ENCODE measurements at regions not wholly inside any gene's neighbourhood (a gene's known extent, or its start where the extent isn't known, plus 50 kb on each side); places are given as distances from the start of the nearest gene placed in this dataset.

DNA sequence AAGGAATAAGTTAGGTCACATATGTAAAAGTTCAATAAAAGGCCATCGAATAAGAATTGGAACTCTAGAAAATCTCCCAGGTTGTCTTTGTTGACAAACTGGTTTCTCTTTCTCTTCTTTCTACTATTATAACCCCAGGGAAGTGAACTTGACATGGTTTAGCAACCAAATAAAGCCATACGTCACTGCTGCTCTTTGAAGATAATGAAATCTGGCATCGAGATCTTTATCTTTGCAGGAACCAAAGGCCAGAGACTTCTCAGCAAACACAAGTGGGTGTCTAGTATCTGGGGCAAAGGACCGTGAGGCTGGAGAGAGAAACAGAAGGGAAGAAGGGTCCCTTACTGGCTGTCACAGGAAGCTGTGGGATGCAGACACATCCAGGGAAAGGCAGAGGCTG lies 286.7 kb upstream of the CDYL start:
- Histone ChIP-seq H3K9me2 (ENCODE audit: insufficient read depth) (0 out of 2 replicates have a peak, but pooled peaks cover 2% of the 10 kb centered on the region), H3K4me3 (no peak overlapping the region), H3K27me3 (ENCODE audit: insufficient read depth) (no peaks in the 10 kb centered on the region), H3K27ac (ENCODE audit: low read depth) (no peak overlapping the region), H3K36me3 (ENCODE audit: insufficient read depth) (peaks cover 8% of the 10 kb centered on the region; the same call in 1 of the 2 replicates), H3K79me2 (replicated peaks; ENCODE audit: insufficient read depth) (no peaks in the 10 kb centered on the region), H3F3A (replicated peaks; ENCODE audit: low read depth) (no peaks in the 10 kb centered on the region), H2AFZ (no peak overlapping the region), H3K4me2 (no peak overlapping the region), H3K4me1 (ENCODE audit: insufficient read depth) (peaks cover 5% of the 10 kb centered on the region; the same call in 1 of the 2 replicates), H4K20me1 (replicated peaks; ENCODE audit: insufficient read depth) (no peaks in the 10 kb centered on the region)
- no peak for ATAC-seq
- Mint-ChIP-seq H3K4me3 (no peak overlapping the region), H3K36me3 (ENCODE audit: low read depth) (peaks cover 52% of the 10 kb centered on the region), H3K27me3 (ENCODE audit: insufficient read depth, low read depth, poor library complexity) (peaks cover 5% of the 10 kb centered on the region), H3K9me3 (peaks cover 57% of the 10 kb centered on the region), H3K27ac (no peak overlapping the region), H3K4me1 (peaks cover 3% of the 10 kb centered on the region; the same call in 2 of the 3 replicates)
- no peak for DNase-seq (ENCODE audit: low spot score)
- TF ChIP-seq ZNF114 (CRISPR knock-in tag; IDR thresholded peaks at IDR 0.05), result no peak
- no peak for TF ChIP-seq ZNF331 (CRISPR knock-in tag; IDR thresholded peaks at IDR 0.05; ENCODE audit: low read depth)
- TF ChIP-seq, protein P1, sequence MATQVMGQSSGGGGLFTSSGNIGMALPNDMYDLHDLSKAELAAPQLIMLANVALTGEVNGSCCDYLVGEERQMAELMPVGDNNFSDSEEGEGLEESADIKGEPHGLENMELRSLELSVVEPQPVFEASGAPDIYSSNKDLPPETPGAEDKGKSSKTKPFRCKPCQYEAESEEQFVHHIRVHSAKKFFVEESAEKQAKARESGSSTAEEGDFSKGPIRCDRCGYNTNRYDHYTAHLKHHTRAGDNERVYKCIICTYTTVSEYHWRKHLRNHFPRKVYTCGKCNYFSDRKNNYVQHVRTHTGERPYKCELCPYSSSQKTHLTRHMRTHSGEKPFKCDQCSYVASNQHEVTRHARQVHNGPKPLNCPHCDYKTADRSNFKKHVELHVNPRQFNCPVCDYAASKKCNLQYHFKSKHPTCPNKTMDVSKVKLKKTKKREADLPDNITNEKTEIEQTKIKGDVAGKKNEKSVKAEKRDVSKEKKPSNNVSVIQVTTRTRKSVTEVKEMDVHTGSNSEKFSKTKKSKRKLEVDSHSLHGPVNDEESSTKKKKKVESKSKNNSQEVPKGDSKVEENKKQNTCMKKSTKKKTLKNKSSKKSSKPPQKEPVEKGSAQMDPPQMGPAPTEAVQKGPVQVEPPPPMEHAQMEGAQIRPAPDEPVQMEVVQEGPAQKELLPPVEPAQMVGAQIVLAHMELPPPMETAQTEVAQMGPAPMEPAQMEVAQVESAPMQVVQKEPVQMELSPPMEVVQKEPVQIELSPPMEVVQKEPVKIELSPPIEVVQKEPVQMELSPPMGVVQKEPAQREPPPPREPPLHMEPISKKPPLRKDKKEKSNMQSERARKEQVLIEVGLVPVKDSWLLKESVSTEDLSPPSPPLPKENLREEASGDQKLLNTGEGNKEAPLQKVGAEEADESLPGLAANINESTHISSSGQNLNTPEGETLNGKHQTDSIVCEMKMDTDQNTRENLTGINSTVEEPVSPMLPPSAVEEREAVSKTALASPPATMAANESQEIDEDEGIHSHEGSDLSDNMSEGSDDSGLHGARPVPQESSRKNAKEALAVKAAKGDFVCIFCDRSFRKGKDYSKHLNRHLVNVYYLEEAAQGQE (IDR thresholded peaks at IDR 0.05; ENCODE audit: unreplicated experiment), result no peak
- TF ChIP-seq EZH2phosphoT487 (IDR thresholded peaks at IDR 0.05; ENCODE audit: unreplicated experiment), result no peak
- TF ChIP-seq POLR2AphosphoS5 (IDR thresholded peaks at IDR 0.05; ENCODE audit: low read depth), result no peak
- no peak for TF ChIP-seq STAT1 (IDR thresholded peaks at IDR 0.05; ENCODE audit: unreplicated experiment)
- TF ChIP-seq CREB1 (CRISPR knock-in tag; IDR thresholded peaks at IDR 0.05; ENCODE audit: low read depth), result no peak
- TF ChIP-seq, protein P2, sequence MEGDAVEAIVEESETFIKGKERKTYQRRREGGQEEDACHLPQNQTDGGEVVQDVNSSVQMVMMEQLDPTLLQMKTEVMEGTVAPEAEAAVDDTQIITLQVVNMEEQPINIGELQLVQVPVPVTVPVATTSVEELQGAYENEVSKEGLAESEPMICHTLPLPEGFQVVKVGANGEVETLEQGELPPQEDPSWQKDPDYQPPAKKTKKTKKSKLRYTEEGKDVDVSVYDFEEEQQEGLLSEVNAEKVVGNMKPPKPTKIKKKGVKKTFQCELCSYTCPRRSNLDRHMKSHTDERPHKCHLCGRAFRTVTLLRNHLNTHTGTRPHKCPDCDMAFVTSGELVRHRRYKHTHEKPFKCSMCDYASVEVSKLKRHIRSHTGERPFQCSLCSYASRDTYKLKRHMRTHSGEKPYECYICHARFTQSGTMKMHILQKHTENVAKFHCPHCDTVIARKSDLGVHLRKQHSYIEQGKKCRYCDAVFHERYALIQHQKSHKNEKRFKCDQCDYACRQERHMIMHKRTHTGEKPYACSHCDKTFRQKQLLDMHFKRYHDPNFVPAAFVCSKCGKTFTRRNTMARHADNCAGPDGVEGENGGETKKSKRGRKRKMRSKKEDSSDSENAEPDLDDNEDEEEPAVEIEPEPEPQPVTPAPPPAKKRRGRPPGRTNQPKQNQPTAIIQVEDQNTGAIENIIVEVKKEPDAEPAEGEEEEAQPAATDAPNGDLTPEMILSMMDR (conservative IDR thresholded peaks at IDR 0.05; ENCODE audit: low read depth in 2 of 2), result no peak
- TF ChIP-seq, protein P3, sequence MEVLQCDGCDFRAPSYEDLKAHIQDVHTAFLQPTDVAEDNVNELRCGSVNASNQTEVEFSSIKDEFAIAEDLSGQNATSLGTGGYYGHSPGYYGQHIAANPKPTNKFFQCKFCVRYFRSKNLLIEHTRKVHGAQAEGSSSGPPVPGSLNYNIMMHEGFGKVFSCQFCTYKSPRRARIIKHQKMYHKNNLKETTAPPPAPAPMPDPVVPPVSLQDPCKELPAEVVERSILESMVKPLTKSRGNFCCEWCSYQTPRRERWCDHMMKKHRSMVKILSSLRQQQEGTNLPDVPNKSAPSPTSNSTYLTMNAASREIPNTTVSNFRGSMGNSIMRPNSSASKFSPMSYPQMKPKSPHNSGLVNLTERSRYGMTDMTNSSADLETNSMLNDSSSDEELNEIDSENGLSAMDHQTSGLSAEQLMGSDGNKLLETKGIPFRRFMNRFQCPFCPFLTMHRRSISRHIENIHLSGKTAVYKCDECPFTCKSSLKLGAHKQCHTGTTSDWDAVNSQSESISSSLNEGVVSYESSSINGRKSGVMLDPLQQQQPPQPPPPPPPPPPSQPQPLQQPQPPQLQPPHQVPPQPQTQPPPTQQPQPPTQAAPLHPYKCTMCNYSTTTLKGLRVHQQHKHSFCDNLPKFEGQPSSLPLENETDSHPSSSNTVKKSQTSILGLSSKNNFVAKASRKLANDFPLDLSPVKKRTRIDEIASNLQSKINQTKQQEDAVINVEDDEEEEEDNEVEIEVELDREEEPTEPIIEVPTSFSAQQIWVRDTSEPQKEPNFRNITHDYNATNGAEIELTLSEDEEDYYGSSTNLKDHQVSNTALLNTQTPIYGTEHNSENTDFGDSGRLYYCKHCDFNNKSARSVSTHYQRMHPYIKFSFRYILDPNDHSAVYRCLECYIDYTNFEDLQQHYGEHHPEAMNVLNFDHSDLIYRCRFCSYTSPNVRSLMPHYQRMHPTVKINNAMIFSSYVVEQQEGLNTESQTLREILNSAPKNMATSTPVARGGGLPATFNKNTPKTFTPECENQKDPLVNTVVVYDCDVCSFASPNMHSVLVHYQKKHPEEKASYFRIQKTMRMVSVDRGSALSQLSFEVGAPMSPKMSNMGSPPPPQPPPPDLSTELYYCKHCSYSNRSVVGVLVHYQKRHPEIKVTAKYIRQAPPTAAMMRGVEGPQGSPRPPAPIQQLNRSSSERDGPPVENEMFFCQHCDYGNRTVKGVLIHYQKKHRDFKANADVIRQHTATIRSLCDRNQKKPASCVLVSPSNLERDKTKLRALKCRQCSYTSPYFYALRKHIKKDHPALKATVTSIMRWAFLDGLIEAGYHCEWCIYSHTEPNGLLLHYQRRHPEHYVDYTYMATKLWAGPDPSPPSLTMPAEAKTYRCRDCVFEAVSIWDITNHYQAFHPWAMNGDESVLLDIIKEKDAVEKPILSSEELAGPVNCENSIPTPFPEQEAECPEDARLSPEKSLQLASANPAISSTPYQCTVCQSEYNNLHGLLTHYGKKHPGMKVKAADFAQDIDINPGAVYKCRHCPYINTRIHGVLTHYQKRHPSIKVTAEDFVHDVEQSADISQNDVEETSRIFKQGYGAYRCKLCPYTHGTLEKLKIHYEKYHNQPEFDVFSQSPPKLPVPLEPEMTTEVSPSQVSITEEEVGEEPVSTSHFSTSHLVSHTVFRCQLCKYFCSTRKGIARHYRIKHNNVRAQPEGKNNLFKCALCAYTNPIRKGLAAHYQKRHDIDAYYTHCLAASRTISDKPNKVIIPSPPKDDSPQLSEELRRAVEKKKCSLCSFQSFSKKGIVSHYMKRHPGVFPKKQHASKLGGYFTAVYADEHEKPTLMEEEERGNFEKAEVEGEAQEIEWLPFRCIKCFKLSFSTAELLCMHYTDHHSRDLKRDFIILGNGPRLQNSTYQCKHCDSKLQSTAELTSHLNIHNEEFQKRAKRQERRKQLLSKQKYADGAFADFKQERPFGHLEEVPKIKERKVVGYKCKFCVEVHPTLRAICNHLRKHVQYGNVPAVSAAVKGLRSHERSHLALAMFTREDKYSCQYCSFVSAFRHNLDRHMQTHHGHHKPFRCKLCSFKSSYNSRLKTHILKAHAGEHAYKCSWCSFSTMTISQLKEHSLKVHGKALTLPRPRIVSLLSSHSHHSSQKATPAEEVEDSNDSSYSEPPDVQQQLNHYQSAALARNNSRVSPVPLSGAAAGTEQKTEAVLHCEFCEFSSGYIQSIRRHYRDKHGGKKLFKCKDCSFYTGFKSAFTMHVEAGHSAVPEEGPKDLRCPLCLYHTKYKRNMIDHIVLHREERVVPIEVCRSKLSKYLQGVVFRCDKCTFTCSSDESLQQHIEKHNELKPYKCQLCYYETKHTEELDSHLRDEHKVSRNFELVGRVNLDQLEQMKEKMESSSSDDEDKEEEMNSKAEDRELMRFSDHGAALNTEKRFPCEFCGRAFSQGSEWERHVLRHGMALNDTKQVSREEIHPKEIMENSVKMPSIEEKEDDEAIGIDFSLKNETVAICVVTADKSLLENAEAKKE (CRISPR knock-in tag; IDR thresholded peaks at IDR 0.05), result no peak
- TF ChIP-seq, protein P4, sequence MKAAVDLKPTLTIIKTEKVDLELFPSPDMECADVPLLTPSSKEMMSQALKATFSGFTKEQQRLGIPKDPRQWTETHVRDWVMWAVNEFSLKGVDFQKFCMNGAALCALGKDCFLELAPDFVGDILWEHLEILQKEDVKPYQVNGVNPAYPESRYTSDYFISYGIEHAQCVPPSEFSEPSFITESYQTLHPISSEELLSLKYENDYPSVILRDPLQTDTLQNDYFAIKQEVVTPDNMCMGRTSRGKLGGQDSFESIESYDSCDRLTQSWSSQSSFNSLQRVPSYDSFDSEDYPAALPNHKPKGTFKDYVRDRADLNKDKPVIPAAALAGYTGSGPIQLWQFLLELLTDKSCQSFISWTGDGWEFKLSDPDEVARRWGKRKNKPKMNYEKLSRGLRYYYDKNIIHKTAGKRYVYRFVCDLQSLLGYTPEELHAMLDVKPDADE (IDR thresholded peaks at IDR 0.05), result no peak
- no peak for TF ChIP-seq EZH2 (IDR thresholded peaks at IDR 0.05; ENCODE audit: low read depth, unreplicated experiment)
- no peak for TF ChIP-seq NANOG (IDR thresholded peaks at IDR 0.05; ENCODE audit: borderline replicate concordance)
- TF ChIP-seq JUNB (IDR thresholded peaks at IDR 0.05; ENCODE audit: unreplicated experiment), result no peak

All from GM23338 (cell line).